OCI-LY1 (cell line): ENCODE measurements at regions not wholly inside any gene's neighbourhood (a gene's known extent, or its start where the extent isn't known, plus 50 kb on each side); places are given as distances from the start of the nearest gene placed in this dataset.

ENCODE experiments used
- H2AFZ ChIP-seq: fragments of 200-600 bp; sonication (generic), shearing (Covaris generic); 2 replicates; pipeline ENCODE4 v1.6.0; 2014; ENCODE audit warnings: antibody characterized with exemption, mild to moderate bottlenecking, low read length
- H3F3A ChIP-seq: fragments of 200-600 bp; sonication (generic), shearing (Covaris generic); 2 replicates; pipeline ENCODE4 v1.6.0; 2014; ENCODE audit warnings: mild to moderate bottlenecking, antibody characterized with exemption, low read length, moderate library complexity; ENCODE audit not compliant: insufficient read depth
- H3K27ac ChIP-seq: fragments of 200-600 bp; sonication (generic); 2 replicates; pipeline ENCODE4 v1.5.1; 2014; ENCODE audit warnings: low read length, mixed run types, mild to moderate bottlenecking, low read depth; ENCODE audit not compliant: poor library complexity, severe bottlenecking
- H3K27me3 ChIP-seq: fragments of 200-600 bp; sonication (generic); 2 replicates; pipeline ENCODE4 v1.6.0; 2014; ENCODE audit warnings: antibody characterized with exemption, mild to moderate bottlenecking, low read length, moderate library complexity; ENCODE audit not compliant: insufficient read depth
- H3K36me3 ChIP-seq: fragments of 200-600 bp; sonication (generic); 2 replicates; pipeline ENCODE4 v1.6.1; 2014; ENCODE audit warnings: mild to moderate bottlenecking, antibody characterized with exemption, low read length, moderate library complexity, mixed read lengths; ENCODE audit not compliant: insufficient read depth
- H3K4me1 ChIP-seq: fragments of 200-600 bp; sonication (generic); 2 replicates; pipeline ENCODE4 v1.5.1; 2014; ENCODE audit warnings: mild to moderate bottlenecking, low read length, moderate library complexity; ENCODE audit not compliant: insufficient read depth, severe bottlenecking
- H3K4me2 ChIP-seq: fragments of 200-600 bp; sonication (generic), shearing (Covaris generic); 2 replicates; pipeline ENCODE4 v1.6.1; 2014; ENCODE audit warnings: low read length
- H3K4me3 ChIP-seq: fragments of 200-600 bp; sonication (generic); 2 replicates; pipeline ENCODE4 v1.5.1; 2014; ENCODE audit warnings: low read length, low read depth, mild to moderate bottlenecking, mixed read lengths; ENCODE audit not compliant: poor library complexity, severe bottlenecking
- H3K79me2 ChIP-seq: fragments of 200-600 bp; shearing (Covaris generic); 2 replicates; pipeline ENCODE4 v1.6.1; 2016; ENCODE audit warnings: mixed run types, low read length, mixed read lengths; ENCODE audit not compliant: insufficient read depth
- H3K9ac ChIP-seq: fragments of 200-600 bp; sonication (generic), shearing (Covaris generic); 2 replicates; pipeline ENCODE4 v1.6.1; 2014; ENCODE audit warnings: mild to moderate bottlenecking, low read length, mixed read lengths
- H3K9me2 ChIP-seq: fragments of 200-600 bp; sonication (generic), shearing (Covaris generic); 2 replicates; pipeline ENCODE4 v1.6.1; 2014; ENCODE audit warnings: low read depth, mild to moderate bottlenecking, low read length, mixed read lengths
- H3K9me3 ChIP-seq: fragments of 200-600 bp; shearing (Covaris generic); 2 replicates; pipeline ENCODE4 v1.6.1; 2014; ENCODE audit warnings: low read length, mixed read lengths
- H4K20me1 ChIP-seq: fragments of 200-600 bp; sonication (generic), shearing (Covaris generic); 2 replicates; pipeline ENCODE4 v1.6.0; 2016; ENCODE audit warnings: mild to moderate bottlenecking, low read length; ENCODE audit not compliant: insufficient read depth
- EZH2 ChIP-seq: fragments of 200-600 bp; sonication (generic), shearing (Covaris generic); IDR thresholded peaks from 2 replicates; pipeline ENCODE4 v1.8.0; 2017; ENCODE audit warnings: borderline replicate concordance, mixed run types, mild to moderate bottlenecking, antibody characterized with exemption, low read length, moderate library complexity, mixed read lengths
- TF ChIP-seq, protein P1 (sequence below): fragments of 200-600 bp; sonication (generic), shearing (Covaris generic); IDR thresholded peaks from 2 replicates; pipeline ENCODE4 v1.5.1; 2017; ENCODE audit warnings: mild to moderate bottlenecking, antibody characterized with exemption, low read length, moderate library complexity, mixed read lengths

DNA sequence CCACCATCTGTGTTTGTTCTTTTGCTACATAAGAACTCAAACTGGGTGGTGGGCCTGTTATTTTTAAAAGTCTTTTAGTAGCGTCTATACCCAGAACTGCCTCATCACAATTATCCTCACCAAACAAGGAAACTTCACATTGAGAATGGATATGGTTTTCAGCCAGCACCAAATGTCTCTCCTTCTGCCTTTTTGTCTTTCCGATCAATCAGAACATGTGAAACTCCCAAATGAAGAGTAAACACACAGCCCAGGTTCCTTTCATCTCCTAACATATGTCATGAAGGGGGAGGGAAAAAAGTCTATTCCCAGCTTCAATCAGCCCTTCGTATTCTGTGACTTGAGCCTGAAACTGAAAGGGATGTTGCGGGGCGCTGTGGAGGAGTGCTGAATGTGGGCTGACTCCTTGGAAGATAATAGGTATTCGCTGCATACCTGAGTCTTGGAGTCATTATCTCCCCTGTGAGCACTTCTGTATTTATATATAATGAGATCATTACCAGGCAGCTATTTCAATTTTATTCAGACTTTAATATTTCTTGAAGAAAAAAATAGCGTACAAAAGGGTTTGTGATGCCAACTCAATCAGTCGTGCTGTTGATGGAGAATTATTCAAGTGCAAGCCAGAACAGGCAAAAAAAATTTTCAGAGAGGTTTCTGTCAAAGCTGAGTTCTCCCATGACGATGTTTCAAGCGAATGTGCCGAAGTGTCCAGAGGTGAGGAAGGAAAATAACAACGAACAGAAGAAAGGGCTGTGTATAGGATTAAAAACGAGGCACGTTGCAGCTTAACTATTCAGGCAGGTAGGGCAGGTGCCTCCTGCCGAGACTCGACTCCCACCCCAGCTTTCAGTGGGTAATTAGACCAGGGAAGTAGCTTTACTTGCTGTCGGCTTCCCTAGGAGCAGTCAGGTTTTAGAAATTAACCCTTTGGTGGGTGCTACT is 163.9 kb upstream of the NOCT start:
- no peaks in the 10 kb centered on the region for H3K36me3 ChIP-seq
- no peaks in the 10 kb centered on the region for H3K79me2 ChIP-seq
- no peaks in the 10 kb centered on the region for H3K9me2 ChIP-seq
- H3K4me2 ChIP-seq = no peak overlapping the region
- H3K9ac ChIP-seq = no peak overlapping the region
- H4K20me1 ChIP-seq = no peaks in the 10 kb centered on the region
- TF ChIP-seq, protein P1, sequence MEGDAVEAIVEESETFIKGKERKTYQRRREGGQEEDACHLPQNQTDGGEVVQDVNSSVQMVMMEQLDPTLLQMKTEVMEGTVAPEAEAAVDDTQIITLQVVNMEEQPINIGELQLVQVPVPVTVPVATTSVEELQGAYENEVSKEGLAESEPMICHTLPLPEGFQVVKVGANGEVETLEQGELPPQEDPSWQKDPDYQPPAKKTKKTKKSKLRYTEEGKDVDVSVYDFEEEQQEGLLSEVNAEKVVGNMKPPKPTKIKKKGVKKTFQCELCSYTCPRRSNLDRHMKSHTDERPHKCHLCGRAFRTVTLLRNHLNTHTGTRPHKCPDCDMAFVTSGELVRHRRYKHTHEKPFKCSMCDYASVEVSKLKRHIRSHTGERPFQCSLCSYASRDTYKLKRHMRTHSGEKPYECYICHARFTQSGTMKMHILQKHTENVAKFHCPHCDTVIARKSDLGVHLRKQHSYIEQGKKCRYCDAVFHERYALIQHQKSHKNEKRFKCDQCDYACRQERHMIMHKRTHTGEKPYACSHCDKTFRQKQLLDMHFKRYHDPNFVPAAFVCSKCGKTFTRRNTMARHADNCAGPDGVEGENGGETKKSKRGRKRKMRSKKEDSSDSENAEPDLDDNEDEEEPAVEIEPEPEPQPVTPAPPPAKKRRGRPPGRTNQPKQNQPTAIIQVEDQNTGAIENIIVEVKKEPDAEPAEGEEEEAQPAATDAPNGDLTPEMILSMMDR = no peak
- no peak for TF ChIP-seq EZH2
- H2AFZ ChIP-seq = no peak overlapping the region
- no peaks in the 10 kb centered on the region for H3K4me1 ChIP-seq
- H3K27ac ChIP-seq = no peak overlapping the region
- no peaks in the 10 kb centered on the region for H3F3A ChIP-seq
- no peak overlapping the region for H3K4me3 ChIP-seq
- no peaks in the 10 kb centered on the region for H3K27me3 ChIP-seq
- H3K9me3 ChIP-seq = no peaks in the 10 kb centered on the region

DNA sequence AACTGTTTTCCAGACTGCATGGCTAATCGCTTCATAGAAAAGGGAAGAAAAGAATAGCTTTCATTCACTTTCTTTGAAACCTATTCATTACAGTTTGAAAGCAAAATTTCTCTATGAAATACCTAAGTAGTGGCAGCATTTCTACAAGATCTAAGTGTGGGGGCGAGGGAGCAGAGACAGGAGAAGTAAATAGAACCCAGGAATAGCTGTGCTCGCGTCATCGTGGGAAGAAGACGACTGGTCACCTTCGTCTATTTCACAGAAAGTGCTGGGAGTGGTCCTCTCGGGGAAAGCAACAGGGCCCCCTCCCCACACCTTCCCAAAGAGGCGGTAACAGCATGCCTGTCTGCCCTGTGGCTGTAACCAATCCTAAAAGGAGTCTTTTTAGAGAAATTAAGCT is 169.9 kb upstream of the NOCT start:
- Histone ChIP-seq H3K4me1 (no peaks in the 10 kb centered on the region), H3K36me3 (no peaks in the 10 kb centered on the region), H3K79me2 (no peaks in the 10 kb centered on the region), H3F3A (no peaks in the 10 kb centered on the region), H4K20me1 (no peaks in the 10 kb centered on the region), H3K9me2 (no peaks in the 10 kb centered on the region), H2AFZ (no peak overlapping the region), H3K9me3 (no peaks in the 10 kb centered on the region), H3K27ac (no peak overlapping the region), H3K27me3 (no peaks in the 10 kb centered on the region), H3K4me2 (no peak overlapping the region), H3K4me3 (no peak overlapping the region), H3K9ac (no peak overlapping the region)
- TF ChIP-seq, protein P1 = no peak
- no peak for TF ChIP-seq EZH2

DNA sequence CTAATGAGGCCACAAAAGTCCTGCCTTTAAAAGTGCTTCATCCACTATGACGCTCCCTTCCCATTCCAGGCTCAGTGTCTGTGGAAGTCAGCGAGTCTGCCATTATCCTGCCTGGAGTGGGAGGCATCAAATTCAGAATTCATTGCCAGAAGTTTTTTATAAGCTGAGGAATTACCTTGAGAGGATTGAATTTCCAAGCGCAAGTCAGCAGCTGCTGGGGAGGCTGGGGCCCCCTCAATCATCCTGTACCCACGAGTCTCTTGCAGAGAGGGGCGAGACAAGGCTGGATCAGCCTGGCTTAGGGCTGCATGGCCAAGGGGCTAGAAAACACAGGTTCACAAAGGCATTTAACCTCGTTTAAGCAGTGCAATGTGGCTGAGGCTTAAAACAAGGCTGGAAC is 170.5 kb upstream of the NOCT start:
- Histone ChIP-seq H3K36me3 (no peaks in the 10 kb centered on the region), H3K4me3 (no peak overlapping the region), H3K79me2 (no peaks in the 10 kb centered on the region), H2AFZ (no peak overlapping the region), H3K9me2 (no peaks in the 10 kb centered on the region), H3K4me1 (no peaks in the 10 kb centered on the region), H3K27ac (no peak overlapping the region), H3K4me2 (no peak overlapping the region), H3K9me3 (no peaks in the 10 kb centered on the region), H3F3A (no peaks in the 10 kb centered on the region), H4K20me1 (no peaks in the 10 kb centered on the region), H3K27me3 (no peaks in the 10 kb centered on the region), H3K9ac (no peak overlapping the region)
- TF ChIP-seq, protein P1 = no peak
- no peak for TF ChIP-seq EZH2
